NCI-H2196 (cell line): ENCODE measurements at regions not wholly inside any gene's neighbourhood (a gene's known extent, or its start where the extent isn't known, plus 50 kb on each side); places are given as distances from the start of the nearest gene placed in this dataset.
"Not testable (repeated sequence)": the region's sequence is repeated elsewhere in the genome, so short reads cannot be mapped to it uniquely, and the experiment has no call there.

ENCODE experiments used
- DNase-seq: peaks from one replicate; lab custom pipeline; 2025; ENCODE audit not compliant: unreplicated experiment; lab: John Stamatoyannopoulos, UW

DNA sequence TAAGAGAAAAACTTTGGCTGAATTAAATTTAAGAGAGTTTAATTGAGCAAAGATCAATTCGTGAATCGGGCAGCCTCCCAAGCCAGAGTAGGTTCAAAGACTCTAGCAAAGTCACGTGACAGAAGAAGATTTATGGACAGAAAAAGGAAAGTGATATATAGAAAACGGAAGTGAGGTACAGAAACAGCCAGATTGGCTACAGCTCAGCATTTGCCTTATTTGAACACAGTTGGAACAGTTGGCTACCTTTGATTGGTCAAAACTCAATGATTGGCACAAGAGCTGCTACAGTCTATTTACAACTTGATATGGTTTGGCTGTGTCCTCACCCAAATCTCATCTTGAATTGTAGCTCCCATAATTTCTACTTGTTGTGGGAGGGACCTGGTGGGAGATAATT, 102.6 kb downstream of the PLG start:
- DNase-seq, result no peak

- no peak for DNase-seq
These were observed 106.2 kb downstream of the PLG start for GRCh38 chr6:160808263-160808662.

- DNase-seq, result no peak
These were observed 108.2 kb downstream of the PLG start for GRCh38 chr6:160810238-160810637.

- no peak for DNase-seq
These were observed 110.1 kb downstream of the PLG start for GRCh38 chr6:160812097-160812496.

DNA sequence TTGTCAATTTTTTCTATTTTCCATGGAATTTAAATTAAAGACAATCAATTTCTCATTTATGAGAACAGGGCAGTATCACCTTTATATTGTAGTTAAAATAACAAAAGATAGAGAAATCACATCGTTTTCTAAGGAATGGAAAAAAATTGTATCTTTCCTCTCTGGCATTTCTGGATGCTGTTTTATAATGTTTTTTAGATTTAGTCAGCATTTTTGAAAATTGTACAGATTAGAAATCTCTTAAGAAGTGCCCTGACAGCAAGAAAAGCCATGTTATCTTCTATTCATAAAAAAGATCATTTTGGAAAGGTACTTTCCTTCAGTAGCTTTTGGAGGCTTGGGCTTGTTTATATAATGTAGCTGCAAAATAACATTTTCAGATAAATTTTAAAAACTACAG, 116.9 kb downstream of the PLG start:
- no peak for DNase-seq

DNA sequence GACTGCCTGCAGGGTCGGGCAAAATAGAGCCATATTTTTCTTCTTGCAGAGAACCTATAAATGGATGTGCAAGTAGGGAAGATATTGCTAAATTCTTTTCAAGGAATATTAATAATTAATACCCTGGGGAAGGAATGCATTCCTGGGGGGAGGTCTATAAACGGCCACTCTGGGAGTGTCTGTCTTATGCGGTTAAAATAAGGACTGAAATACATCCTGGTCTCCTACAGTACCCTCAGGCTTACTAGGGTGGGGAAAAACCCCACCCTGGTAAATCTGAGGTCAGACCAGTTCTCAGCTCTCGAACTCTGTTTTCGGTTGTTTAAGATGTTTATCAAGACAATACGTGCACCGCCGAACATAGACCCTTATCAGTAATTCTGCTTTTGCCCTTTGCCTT, 118.6 kb downstream of the PLG start:
- DNase-seq, result not testable (repeated sequence)

DNA sequence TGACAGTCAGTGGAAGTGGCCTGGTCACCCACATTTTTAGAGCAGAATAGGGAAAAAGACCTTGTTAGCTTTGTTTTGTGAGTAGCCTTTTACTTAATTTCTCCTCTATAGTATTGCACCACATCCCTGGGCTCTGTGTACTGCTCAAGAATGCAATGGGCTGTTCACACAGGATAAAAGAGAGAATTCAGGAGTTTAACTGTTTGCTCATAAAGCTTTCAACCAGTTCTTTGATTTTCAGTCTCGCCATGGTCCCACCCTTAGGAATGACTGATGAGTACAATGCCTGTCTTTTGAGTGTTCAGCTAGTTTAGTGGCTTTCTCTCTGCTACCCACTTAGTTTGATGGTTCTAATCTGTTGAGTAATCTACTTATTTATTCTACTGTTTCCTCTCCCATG, 129.7 kb downstream of the PLG start:
- DNase-seq, result no peak

- DNase-seq, result no peak
These were observed 130.4 kb downstream of the PLG start for GRCh38 chr6:160832422-160832821.

DNA sequence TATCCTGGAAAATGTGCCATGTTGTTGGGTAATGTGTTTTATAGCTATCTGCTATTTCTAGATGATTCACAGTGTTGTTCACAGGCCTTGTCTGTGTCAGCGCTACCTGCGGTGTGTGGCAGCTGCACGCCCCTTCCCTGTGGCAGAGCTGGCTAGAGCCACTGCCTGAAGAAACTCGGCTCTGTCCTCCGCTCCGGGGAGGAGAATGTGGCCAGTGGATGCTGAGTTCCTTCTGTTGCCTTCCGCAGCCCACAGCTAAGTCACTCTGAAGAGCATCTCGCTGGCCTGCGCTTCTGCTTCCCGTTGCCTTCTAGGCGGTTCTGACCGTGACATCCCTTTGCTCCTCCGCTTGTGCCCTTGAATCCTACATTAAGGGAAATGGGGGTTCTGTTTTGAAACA, 135.1 kb downstream of the PLG start:
- no peak for DNase-seq

DNA sequence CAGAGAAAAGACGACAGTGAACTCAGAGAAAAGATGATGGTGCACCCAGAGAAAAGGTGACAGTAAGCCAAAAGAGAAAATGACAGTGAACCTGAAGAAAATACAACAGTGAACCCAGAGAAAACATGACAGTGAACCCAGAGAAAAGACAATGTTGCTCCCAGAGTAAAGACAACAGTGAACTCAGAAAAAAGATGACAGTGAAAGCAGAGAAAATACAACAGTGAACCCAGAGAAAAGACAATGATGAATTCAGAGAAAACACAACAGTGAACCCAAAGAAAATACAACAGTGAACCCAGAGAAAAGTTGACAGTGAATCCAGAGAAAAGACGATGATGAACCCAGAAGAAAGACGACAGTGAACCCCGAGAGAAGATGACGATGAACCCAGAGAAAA, 140.5 kb upstream of the MAP3K4 start:
- no peak for DNase-seq

DNA sequence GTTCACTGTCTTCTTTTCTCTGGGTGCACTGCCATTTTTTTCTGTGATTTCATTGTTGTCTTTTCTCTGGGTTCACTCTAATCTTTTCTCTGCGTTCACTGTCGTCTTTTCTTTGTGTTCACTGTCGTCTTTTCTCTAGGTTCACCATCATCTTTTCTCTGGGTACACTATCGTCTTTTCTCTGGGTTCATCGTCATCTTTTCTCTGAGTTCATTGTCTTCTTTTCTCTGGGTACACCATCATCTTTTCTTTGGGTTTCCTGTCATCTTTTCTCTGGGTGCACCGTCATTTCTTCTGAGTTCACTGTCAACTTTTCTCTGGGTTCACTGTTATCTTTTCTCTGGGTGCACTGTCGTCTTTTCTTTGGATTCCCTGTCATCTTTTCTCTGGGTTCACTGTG, 137.6 kb upstream of the MAP3K4 start:
- DNase-seq, result no peak

DNA sequence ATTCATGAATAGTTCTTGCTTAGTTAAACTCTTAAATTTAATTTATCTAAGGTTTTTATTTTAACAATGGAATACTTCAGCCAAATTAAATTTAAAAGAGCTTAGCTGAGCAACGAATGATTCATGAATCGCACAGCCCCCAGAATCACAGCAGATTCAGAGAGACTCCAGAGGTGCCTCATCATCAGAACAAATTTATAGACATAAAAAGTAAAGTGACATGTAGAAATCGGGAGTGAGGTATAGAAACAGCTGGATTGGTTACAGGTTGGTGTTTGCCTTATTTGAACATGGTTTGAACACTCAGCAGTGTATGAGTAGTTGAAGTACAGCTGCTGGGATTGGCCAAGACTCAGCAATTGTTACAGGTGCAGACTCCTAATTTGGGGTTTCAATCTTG, 132.7 kb upstream of the MAP3K4 start:
- no peak for DNase-seq

- no peak for DNase-seq
These were observed 131.7 kb upstream of the MAP3K4 start for GRCh38 chr6:160859822-160860221.

- DNase-seq, result no peak
These were observed 129.7 kb upstream of the MAP3K4 start for GRCh38 chr6:160861824-160862223.

- DNase-seq, result no peak
These were observed 127.8 kb upstream of the MAP3K4 start for GRCh38 chr6:160863782-160864181.

GRCh38 chr6:160871320-160871719, 120.2 kb upstream of the MAP3K4 start:
- DNase-seq, result no peak

DNA sequence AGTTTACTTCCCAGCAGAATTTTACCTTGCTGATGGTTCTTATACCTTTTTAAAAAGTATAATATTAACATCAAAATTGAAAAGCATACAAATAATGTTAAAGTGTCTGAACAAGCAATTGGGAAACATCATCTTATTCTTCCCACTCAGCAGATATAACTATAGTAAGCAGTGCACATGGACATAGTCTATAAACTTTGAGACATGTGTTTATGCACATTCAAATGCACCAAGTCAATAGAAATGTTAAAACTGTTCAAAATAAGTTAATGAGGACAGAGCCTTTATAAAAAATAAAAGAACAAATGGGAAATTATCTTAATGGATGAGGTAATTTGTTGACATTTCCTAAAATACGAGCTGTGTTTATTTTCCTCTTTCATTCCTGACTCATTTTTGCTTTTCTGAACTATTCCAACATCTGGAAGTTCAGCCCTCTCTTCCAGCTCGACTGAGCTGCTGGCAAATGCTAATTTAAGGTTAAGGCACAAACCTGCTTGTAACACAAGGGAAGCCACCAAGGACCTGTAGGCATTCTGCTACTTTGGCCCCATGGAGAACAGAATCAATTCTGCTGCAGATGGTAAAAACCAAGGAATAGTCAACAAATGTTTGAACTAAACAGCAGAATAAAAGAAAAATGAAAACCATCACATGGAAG, 110.3 kb upstream of the MAP3K4 start:
- DNase-seq, result no peak

GRCh38 chr6:160882006-160882405, 109.6 kb upstream of the MAP3K4 start:
- DNase-seq, result no peak

DNA sequence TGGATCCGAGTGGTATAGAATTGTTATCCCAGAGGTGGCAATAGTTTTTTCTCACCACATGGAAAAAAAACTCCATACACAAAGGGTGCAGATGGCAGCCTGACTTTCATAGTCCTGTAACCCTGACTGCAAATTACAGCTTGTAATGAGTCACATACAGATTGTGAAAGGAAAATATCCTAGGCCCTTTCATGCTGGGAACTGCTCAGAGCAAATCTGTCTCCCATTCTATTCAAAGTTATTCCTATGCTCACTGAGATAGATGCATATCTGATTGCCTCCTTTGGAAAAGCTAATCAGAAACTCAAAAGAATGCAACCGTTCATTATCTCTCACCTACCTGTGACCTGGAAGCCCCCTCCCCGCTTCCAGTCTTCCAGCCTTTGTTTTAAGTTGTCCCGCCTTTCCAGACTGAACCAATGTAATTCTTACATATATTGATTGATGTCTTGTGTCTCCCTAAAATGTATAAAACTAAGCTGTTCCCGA, 108.7 kb upstream of the MAP3K4 start:
- DNase-seq, result no peak

- no peak for DNase-seq
These were observed 108.0 kb upstream of the MAP3K4 start for GRCh38 chr6:160883560-160883959.

- DNase-seq, result no peak
These were observed 107.6 kb upstream of the MAP3K4 start for GRCh38 chr6:160883999-160884398.

- DNase-seq, result not testable (repeated sequence)
These were observed 102.4 kb upstream of the MAP3K4 start for GRCh38 chr6:160889148-160889547.

DNA sequence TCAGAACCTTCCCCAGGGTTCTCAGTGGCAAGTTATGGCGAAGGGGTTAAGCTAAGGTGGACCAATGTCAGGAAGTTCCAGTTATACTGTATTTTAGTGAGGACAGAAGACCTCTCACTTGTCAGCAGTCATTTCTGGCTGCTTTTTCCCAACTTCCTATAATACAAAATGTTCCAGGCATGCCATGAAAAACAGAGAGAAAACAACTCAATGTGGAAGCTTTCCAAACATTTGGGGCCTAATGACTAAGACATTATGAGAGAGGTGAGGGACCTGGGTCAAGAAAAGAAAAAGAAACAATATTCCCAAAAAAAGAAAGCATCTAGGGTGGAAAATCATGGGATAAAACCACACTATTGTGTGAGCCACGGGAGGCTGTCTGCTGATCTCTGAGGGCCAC, 99.9 kb upstream of the MAP3K4 start:
- DNase-seq, result no peak
